ENCODE measurements at regions not wholly inside any gene's neighbourhood (a gene's known extent, or its start where the extent isn't known, plus 50 kb on each side); places are given as distances from the start of the nearest gene placed in this dataset.
"Not testable (repeated sequence)": the region's sequence is repeated elsewhere in the genome, so short reads cannot be mapped to it uniquely, and the experiment has no call there.

DNA sequence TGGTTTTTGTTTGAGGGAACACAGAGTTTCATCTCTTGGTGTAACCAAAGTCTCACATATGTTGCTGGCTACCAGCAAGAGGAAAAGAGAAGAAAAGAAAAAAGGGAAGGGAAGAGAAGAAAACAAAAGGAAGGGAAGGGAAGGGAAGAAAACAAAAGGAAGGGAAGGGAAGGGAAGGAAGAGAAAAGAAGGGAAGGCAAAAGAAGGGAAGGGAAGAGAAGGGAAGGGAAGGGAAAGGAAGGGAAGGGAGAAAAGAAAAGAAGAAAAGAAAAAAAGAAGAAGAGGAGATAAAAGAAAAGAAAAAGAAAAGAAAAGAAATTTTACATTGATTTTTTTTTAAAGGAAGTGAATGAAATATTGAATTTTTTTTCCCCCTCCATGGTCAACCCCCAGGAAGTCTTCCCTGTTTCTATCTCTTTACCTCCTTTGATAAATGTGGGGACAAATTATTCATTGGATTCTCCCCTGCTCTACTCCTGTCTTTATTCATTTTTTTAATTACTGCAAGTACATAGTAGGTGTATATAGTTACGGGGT lies 228.0 kb downstream of the SHOX start:
- no peaks in the 10 kb centered on the region for H3K9me3 ChIP-seq (ENCODE audit: control insufficient read depth in 2 of 2, low read length in 2 of 2)
- no peak overlapping the region for H3K27ac ChIP-seq (ENCODE audit: low read depth in 2 of 2, low read length in 2 of 2)
- H3K9ac ChIP-seq (ENCODE audit: low read depth in 1 of 2, low read length in 2 of 2) = no peak overlapping the region
- no peak overlapping the region for H3K4me3 ChIP-seq (ENCODE audit: low read length in 2 of 2)
- H3K36me3 ChIP-seq (ENCODE audit: control insufficient read depth in 2 of 2, insufficient read depth in 2 of 2, low read length in 2 of 2) = no peaks in the 10 kb centered on the region
- H3K4me1 ChIP-seq (ENCODE audit: control insufficient read depth in 2 of 2, insufficient read depth in 2 of 2, low read length in 2 of 2) = no peaks in the 10 kb centered on the region
- H3K27me3 ChIP-seq (ENCODE audit: control insufficient read depth in 2 of 2, insufficient read depth in 2 of 2, low read length in 2 of 2) = no peaks in the 10 kb centered on the region

DNA sequence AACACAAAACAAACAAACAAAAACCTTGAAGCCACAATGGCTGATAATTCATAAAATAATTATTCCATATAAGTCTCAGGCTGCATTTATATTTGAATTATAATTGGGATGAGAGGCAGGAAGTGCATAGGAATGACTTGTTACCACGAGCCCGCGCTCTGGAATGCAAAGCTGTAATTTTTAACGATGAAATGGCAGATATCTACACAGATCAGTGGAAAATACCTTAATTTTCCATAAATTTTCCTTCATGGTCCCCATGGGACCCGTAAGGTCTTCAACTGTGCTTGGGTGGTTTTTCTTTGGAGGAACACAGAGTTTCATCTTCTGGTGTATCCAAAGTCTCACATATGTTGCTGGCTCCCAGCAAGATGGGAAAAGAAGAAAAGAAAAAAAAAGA lies 226.8 kb downstream of the SHOX start:
- no peak overlapping the region for H3K9ac ChIP-seq (ENCODE audit: low read depth in 1 of 2, low read length in 2 of 2)
- H3K36me3 ChIP-seq (ENCODE audit: control insufficient read depth in 2 of 2, insufficient read depth in 2 of 2, low read length in 2 of 2) = no peaks in the 10 kb centered on the region
- H3K9me3 ChIP-seq (ENCODE audit: control insufficient read depth in 2 of 2, low read length in 2 of 2) = no peaks in the 10 kb centered on the region
- no peak overlapping the region for H3K4me3 ChIP-seq (ENCODE audit: low read length in 2 of 2)
- H3K4me1 ChIP-seq (ENCODE audit: control insufficient read depth in 2 of 2, insufficient read depth in 2 of 2, low read length in 2 of 2) = no peaks in the 10 kb centered on the region
- no peaks in the 10 kb centered on the region for H3K27me3 ChIP-seq (ENCODE audit: control insufficient read depth in 2 of 2, insufficient read depth in 2 of 2, low read length in 2 of 2)
- H3K27ac ChIP-seq (ENCODE audit: low read depth in 2 of 2, low read length in 2 of 2) = no peak overlapping the region

DNA sequence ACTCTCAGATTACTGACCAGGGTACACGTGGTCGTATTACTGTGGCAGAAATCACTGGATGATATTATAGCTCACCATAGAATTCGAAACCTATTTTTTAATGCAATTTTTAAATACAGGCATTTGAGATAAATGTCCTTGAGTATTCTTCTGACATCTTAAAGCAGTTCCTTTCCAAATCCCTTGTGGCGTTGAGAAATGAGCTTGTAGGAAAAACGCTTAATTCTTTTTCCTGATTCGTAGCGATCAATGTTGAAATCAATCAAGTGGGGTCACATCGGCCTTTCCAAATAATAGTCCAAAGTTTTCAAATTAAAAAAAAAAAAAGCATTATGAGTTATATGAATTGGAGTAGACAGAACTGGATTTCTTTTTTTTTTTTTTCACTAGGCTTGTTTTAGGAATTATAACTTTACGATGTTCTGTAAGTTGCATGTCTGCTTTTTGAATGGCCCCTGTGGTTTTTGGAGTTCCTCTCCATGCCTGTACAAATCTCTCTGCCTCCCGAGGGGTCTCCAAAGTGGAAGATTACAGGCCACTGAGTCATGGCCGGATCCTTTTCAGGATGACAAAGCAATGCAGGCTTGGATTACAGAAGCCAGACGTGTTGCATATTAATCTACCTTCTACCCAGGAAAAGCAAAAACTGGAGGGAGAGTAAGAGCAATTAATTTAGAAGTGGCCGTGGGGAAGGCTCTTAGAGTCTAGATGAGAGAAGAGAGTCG lies 226.1 kb downstream of the SHOX start:
- Histone ChIP-seq H3K36me3 (ENCODE audit: control insufficient read depth in 2 of 2, insufficient read depth in 2 of 2, low read length in 2 of 2) (no peaks in the 10 kb centered on the region), H3K4me3 (ENCODE audit: low read length in 2 of 2) (no peak overlapping the region), H3K9me3 (ENCODE audit: control insufficient read depth in 2 of 2, low read length in 2 of 2) (no peaks in the 10 kb centered on the region), H3K9ac (ENCODE audit: low read depth in 1 of 2, low read length in 2 of 2) (no peak overlapping the region), H3K27me3 (ENCODE audit: control insufficient read depth in 2 of 2, insufficient read depth in 2 of 2, low read length in 2 of 2) (no peaks in the 10 kb centered on the region), H3K4me1 (ENCODE audit: control insufficient read depth in 2 of 2, insufficient read depth in 2 of 2, low read length in 2 of 2) (no peaks in the 10 kb centered on the region), H3K27ac (ENCODE audit: low read depth in 2 of 2, low read length in 2 of 2) (no peak overlapping the region)

DNA sequence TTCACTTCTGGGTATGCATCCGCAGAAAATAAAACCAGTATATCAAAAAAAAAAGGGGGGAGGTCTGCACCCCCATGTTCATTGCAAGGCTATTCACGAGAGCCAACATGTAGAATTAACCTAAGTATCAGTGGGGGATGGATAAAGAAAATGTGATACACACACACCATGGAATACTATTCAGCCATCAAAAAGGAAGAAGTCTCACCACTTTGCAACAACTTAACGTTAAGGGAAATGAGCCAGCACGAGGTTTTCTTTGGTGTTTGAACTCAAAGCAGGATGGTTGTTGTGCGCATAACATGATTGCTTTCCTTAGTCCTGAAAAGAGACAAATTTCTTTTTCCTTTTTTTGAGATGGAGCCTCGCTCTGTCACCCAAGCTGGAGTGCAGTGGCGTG lies 222.7 kb downstream of the SHOX start:
- H3K9ac ChIP-seq (ENCODE audit: low read depth in 1 of 2, low read length in 2 of 2) = no peak overlapping the region
- no peak overlapping the region for H3K27ac ChIP-seq (ENCODE audit: low read depth in 2 of 2, low read length in 2 of 2)
- H3K9me3 ChIP-seq (ENCODE audit: control insufficient read depth in 2 of 2, low read length in 2 of 2) = no peaks in the 10 kb centered on the region
- no peaks in the 10 kb centered on the region for H3K36me3 ChIP-seq (ENCODE audit: control insufficient read depth in 2 of 2, insufficient read depth in 2 of 2, low read length in 2 of 2)
- H3K4me3 ChIP-seq (ENCODE audit: low read length in 2 of 2) = no peak overlapping the region
- no peaks in the 10 kb centered on the region for H3K27me3 ChIP-seq (ENCODE audit: control insufficient read depth in 2 of 2, insufficient read depth in 2 of 2, low read length in 2 of 2)
- H3K4me1 ChIP-seq (ENCODE audit: control insufficient read depth in 2 of 2, insufficient read depth in 2 of 2, low read length in 2 of 2) = no peaks in the 10 kb centered on the region

DNA sequence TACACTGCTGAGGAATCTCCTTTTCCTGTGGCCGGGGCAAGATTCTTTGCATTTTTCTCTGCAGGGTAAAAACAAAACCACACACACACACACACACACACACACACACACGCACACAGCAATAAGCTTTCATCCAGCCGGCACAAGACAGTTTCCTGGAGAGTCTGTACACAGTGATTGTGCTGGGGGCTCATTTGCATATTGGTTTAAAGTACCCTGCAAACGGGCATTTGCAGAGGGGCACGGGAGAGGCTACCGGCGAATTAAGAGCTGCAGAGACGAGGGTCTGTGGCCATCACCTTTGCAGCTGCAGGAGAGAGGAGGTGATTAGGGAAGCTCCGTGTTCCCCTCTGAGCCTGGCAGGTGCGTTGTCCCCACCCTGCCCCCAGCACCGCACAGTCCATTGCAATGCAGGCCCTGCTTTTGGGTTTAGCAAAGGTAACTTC lies 219.9 kb downstream of the SHOX start:
- Histone ChIP-seq H3K36me3 (ENCODE audit: control insufficient read depth in 2 of 2, insufficient read depth in 2 of 2, low read length in 2 of 2) (no peaks in the 10 kb centered on the region), H3K4me1 (ENCODE audit: control insufficient read depth in 2 of 2, insufficient read depth in 2 of 2, low read length in 2 of 2) (no peaks in the 10 kb centered on the region), H3K27ac (ENCODE audit: low read depth in 2 of 2, low read length in 2 of 2) (no peak overlapping the region), H3K9me3 (ENCODE audit: control insufficient read depth in 2 of 2, low read length in 2 of 2) (no peaks in the 10 kb centered on the region), H3K4me3 (ENCODE audit: low read length in 2 of 2) (no peak overlapping the region), H3K9ac (ENCODE audit: low read depth in 1 of 2, low read length in 2 of 2) (no peak overlapping the region), H3K27me3 (ENCODE audit: control insufficient read depth in 2 of 2, insufficient read depth in 2 of 2, low read length in 2 of 2) (no peaks in the 10 kb centered on the region)

DNA sequence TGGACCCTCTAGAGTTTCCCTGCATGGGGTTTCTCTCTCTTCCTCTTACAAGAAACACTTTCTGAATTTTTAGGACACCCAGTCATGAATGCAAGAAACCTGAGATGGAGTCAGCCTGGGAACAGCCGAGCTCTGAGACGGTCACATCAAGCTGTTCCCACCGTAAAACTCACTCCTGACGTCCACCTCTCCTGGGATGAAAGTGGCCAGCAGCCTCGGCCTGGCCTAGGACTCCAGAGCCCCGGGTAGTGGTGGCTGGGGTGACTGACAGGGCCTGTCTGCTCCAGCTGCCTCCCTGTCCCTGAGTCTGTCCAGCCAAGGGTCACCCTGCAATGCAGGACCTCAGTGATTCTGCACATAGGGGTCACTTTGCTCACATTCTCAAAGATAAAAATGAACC lies 217.8 kb downstream of the SHOX start:
- Histone ChIP-seq H3K27ac (ENCODE audit: low read depth in 2 of 2, low read length in 2 of 2) (no peak overlapping the region), H3K9me3 (ENCODE audit: control insufficient read depth in 2 of 2, low read length in 2 of 2) (no peaks in the 10 kb centered on the region), H3K36me3 (ENCODE audit: control insufficient read depth in 2 of 2, insufficient read depth in 2 of 2, low read length in 2 of 2) (no peaks in the 10 kb centered on the region), H3K4me3 (ENCODE audit: low read length in 2 of 2) (no peak overlapping the region), H3K9ac (ENCODE audit: low read depth in 1 of 2, low read length in 2 of 2) (no peak overlapping the region), H3K27me3 (ENCODE audit: control insufficient read depth in 2 of 2, insufficient read depth in 2 of 2, low read length in 2 of 2) (no peaks in the 10 kb centered on the region), H3K4me1 (ENCODE audit: control insufficient read depth in 2 of 2, insufficient read depth in 2 of 2, low read length in 2 of 2) (no peaks in the 10 kb centered on the region)

DNA sequence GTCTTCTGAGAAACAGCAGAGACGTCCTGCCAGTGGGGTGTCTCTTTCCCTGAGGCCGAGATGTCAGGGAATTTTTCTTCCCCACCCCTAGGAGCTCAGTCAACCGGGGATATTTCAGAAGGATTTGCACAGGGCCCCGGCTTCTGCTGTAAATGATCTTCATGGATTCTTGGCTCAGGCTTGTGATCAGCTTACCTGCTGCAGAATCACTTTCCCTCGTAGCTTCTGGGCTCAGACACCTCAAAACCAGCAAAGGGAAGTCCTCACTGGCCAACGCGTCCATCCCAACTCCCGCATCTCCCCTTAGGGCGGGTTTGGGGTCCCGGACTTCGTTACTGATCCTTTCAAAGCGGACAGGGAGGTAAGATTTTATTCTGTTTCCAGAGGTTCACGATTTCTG lies 212.7 kb downstream of the SHOX start:
- no peak overlapping the region for H3K27ac ChIP-seq (ENCODE audit: low read depth in 2 of 2, low read length in 2 of 2)
- no peak overlapping the region for H3K4me3 ChIP-seq (ENCODE audit: low read length in 2 of 2)
- no peaks in the 10 kb centered on the region for H3K4me1 ChIP-seq (ENCODE audit: control insufficient read depth in 2 of 2, insufficient read depth in 2 of 2, low read length in 2 of 2)
- H3K9me3 ChIP-seq (ENCODE audit: control insufficient read depth in 2 of 2, low read length in 2 of 2) = no peaks in the 10 kb centered on the region
- H3K9ac ChIP-seq (ENCODE audit: low read depth in 1 of 2, low read length in 2 of 2) = no peak overlapping the region
- no peaks in the 10 kb centered on the region for H3K27me3 ChIP-seq (ENCODE audit: control insufficient read depth in 2 of 2, insufficient read depth in 2 of 2, low read length in 2 of 2)
- no peaks in the 10 kb centered on the region for H3K36me3 ChIP-seq (ENCODE audit: control insufficient read depth in 2 of 2, insufficient read depth in 2 of 2, low read length in 2 of 2)

DNA sequence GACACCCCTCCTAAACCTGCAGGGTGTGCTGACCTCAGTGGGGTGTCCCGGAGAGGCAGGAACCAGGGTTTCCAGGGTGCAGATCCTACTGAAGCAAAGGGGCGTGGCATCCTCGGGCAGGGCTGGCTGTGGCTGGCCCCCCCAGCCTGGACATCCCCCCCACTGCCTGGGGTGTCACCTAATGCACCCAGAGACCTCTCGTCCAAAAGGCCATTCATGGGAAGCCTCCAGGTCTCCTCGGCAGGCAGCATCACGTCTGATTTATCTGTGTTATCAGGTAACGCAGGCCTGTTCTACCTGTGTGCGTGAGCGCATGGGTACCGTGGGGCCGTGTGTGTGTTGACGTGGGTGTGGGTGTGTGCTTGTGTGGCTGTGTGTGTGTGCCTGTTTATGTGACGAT lies 210.0 kb downstream of the SHOX start:
- H3K4me1 ChIP-seq (ENCODE audit: control insufficient read depth in 2 of 2, insufficient read depth in 2 of 2, low read length in 2 of 2) = no peaks in the 10 kb centered on the region
- H3K9me3 ChIP-seq (ENCODE audit: control insufficient read depth in 2 of 2, low read length in 2 of 2) = peaks cover 8 to 10% of the 10 kb centered on the region in 2 donors
- no peak overlapping the region for H3K4me3 ChIP-seq (ENCODE audit: low read length in 2 of 2)
- no peaks in the 10 kb centered on the region for H3K27me3 ChIP-seq (ENCODE audit: control insufficient read depth in 2 of 2, insufficient read depth in 2 of 2, low read length in 2 of 2)
- no peak overlapping the region for H3K27ac ChIP-seq (ENCODE audit: low read depth in 2 of 2, low read length in 2 of 2)
- no peaks in the 10 kb centered on the region for H3K36me3 ChIP-seq (ENCODE audit: control insufficient read depth in 2 of 2, insufficient read depth in 2 of 2, low read length in 2 of 2)
- H3K9ac ChIP-seq (ENCODE audit: low read depth in 1 of 2, low read length in 2 of 2) = no peak overlapping the region

DNA sequence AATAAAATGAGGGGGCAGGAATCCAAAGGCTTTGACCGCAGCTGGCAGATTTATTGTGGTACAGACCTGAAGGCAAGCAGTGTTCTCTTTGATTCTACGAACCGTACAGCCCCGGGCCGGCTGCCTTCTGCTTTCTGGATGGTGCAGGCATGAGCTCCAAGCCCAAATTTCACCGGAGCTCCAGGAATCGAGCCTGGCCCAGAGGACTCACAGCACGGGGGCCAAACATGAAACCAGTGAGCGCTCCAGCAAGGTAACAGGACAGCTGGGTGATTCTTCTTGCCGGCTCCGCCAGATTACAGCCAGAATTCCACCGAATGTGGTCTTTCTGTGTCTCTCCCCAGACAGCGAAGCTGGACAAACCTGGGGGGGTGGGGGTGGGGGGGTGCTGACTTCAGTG lies 208.1 kb downstream of the SHOX start:
- not testable (repeated sequence) for H3K4me1 ChIP-seq (ENCODE audit: control insufficient read depth in 2 of 2, insufficient read depth in 2 of 2, low read length in 2 of 2); H3K9me3 ChIP-seq (ENCODE audit: control insufficient read depth in 2 of 2, low read length in 2 of 2); H3K9ac ChIP-seq (ENCODE audit: low read depth in 1 of 2, low read length in 2 of 2); H3K4me3 ChIP-seq (ENCODE audit: low read length in 2 of 2); H3K27me3 ChIP-seq (ENCODE audit: control insufficient read depth in 2 of 2, insufficient read depth in 2 of 2, low read length in 2 of 2); H3K36me3 ChIP-seq (ENCODE audit: control insufficient read depth in 2 of 2, insufficient read depth in 2 of 2, low read length in 2 of 2); H3K27ac ChIP-seq (ENCODE audit: low read depth in 2 of 2, low read length in 2 of 2)

DNA sequence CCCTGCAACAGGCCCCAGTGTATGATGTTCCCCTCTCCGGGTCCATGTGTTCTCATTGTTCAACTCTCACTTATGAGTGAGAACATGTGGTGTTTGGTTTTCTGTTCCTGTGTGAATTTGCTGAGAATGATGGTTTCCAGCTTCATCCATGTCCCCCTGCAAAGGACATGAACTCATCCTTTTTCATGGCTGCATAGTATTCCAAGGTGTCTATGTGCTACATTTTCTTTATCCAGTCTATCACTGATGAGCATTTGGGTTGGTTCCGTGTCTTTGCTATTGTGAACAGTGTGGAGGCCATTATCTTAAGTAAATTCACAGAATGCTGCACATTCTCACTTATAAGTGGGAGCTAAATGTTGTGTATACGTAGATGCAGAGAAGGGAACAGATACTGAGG lies 205.3 kb downstream of the SHOX start:
- H3K4me3 ChIP-seq (ENCODE audit: low read length in 2 of 2); H3K27ac ChIP-seq (ENCODE audit: low read depth in 2 of 2, low read length in 2 of 2); H3K9ac ChIP-seq (ENCODE audit: low read depth in 1 of 2, low read length in 2 of 2); H3K27me3 ChIP-seq (ENCODE audit: control insufficient read depth in 2 of 2, insufficient read depth in 2 of 2, low read length in 2 of 2); H3K9me3 ChIP-seq (ENCODE audit: control insufficient read depth in 2 of 2, low read length in 2 of 2); H3K36me3 ChIP-seq (ENCODE audit: control insufficient read depth in 2 of 2, insufficient read depth in 2 of 2, low read length in 2 of 2); H3K4me1 ChIP-seq (ENCODE audit: control insufficient read depth in 2 of 2, insufficient read depth in 2 of 2, low read length in 2 of 2): not testable (repeated sequence)
